ENCODE measurements at regions not wholly inside any gene's neighbourhood (a gene's known extent, or its start where the extent isn't known, plus 50 kb on each side); places are given as distances from the start of the nearest gene placed in this dataset.

- DNase-seq (ENCODE audit: low read depth): no peak
- no peak for TF ChIP-seq CTCF (conservative IDR thresholded peaks at IDR 0.05; ENCODE audit: control insufficient read depth, insufficient read depth, low read depth, low read length)
- no peak overlapping the region for H3K4me3 ChIP-seq (ENCODE audit: control insufficient read depth, low read depth, low read length)
These were observed 366.1 kb upstream of the MMADHC start for GRCh38 chr2:149953627-149954026.

GRCh38 chr2:149931486-149931885, 343.9 kb upstream of the MMADHC start:
- H3K4me3 ChIP-seq (ENCODE audit: control insufficient read depth, low read depth, low read length): no peak overlapping the region
- no peak for TF ChIP-seq CTCF (conservative IDR thresholded peaks at IDR 0.05; ENCODE audit: control insufficient read depth, insufficient read depth, low read depth, low read length)
- no peak for DNase-seq (ENCODE audit: low read depth)

DNA sequence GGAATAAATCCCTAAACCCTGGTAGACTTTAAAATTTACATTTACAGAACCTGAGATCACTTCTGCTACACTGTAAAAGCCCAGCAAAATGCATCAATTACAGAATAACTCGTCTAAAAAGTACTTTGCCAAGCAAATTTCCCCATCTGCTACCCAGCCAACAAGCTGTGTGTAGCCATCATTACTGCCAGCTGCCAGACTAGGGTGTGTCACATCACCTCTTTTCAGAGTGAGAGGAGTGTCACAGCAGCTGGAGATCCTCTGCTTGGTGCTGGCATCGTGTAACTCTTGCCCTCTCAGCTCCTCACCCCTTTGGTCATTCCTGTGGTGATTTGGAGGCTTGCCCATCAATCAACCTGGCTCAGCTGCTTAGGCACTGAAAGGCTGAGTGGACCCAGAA, 340.4 kb upstream of the MMADHC start:
- no peak for DNase-seq (ENCODE audit: low read depth)
- H3K4me3 ChIP-seq (ENCODE audit: control insufficient read depth, low read depth, low read length): no peak overlapping the region
- no peak for TF ChIP-seq CTCF (conservative IDR thresholded peaks at IDR 0.05; ENCODE audit: control insufficient read depth, insufficient read depth, low read depth, low read length)

- TF ChIP-seq CTCF (conservative IDR thresholded peaks at IDR 0.05; ENCODE audit: control insufficient read depth, insufficient read depth, low read depth, low read length): no peak
These were observed 338.6 kb upstream of the MMADHC start for GRCh38 chr2:149926149-149926548.

DNA sequence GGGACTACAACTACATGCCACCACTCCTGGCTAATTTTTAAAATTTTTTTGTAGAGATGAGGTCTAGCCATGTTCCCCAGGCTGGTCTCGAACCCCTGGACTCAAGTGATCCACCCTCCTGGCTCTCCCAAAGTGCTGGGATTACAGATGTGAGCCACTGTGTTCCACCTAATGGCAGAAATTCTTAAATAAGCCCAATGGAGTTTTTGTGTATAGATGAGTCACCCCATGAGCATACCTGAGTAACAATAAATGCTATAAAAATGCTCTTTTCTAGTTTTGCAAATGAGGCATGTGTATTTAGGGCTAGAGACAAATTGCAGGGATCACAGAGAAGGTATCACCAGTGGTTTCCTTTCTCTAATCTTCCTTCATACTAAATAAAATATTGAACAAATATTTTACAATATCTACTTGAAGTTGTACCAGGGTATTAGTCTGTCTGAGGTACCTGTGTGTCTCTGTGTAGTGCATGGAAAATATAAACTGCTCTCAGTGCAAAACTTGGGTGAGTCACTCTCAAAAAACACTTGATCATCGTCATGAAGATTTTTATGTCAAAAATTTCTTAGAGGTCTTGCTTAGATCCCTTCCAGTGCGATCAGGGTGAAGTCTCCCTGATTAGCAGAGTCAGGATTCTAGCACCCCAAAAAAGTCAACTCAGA, 337.1 kb upstream of the MMADHC start:
- no peak for TF ChIP-seq CTCF (conservative IDR thresholded peaks at IDR 0.05; ENCODE audit: control insufficient read depth, insufficient read depth, low read depth, low read length)
- no peak for DNase-seq (ENCODE audit: low read depth)
- H3K4me3 ChIP-seq (ENCODE audit: control insufficient read depth, low read depth, low read length): no peak overlapping the region

More at GRCh38 chr2:149926149-149926548, 338.6 kb upstream of the MMADHC start:
- DNase-seq (ENCODE audit: low read depth): peak; percentile 22
- H3K4me3 ChIP-seq (ENCODE audit: control insufficient read depth, low read depth, low read length): no peak overlapping the region

DNA sequence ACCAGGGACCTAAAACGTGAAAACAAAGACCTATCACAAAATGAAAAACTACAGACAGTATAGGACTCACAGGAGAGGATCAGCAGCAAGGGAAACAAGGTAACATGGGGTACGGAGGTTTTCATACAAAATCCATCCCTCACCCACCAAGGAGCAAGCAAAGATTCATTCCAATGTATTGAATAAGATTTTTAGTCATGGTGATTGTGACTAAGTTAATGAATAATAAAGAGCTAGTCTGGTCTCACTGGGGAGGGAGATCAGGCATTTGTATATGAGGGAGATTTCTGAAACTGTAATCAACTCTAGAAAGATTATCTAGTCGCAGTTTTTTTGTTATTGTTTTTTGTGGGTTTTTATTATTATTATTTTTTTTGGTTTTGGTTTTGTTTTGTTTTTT, 336.5 kb upstream of the MMADHC start:
- peak; percentile 45 for DNase-seq (ENCODE audit: low read depth)
- no peak overlapping the region for H3K4me3 ChIP-seq (ENCODE audit: control insufficient read depth, low read depth, low read length)
- TF ChIP-seq CTCF (conservative IDR thresholded peaks at IDR 0.05; ENCODE audit: control insufficient read depth, insufficient read depth, low read depth, low read length): no peak
